GM12878 (cell line): ENCODE measurements at regions not wholly inside any gene's neighbourhood (a gene's known extent, or its start where the extent isn't known, plus 50 kb on each side); places are given as distances from the start of the nearest gene placed in this dataset.

Experiments
- ATAC-seq: fragments of 200-7000 bp; cut with Tn5 transposase; 3 replicates; pipeline ENCODE4 v1.9.1; 2020; ENCODE audit warnings: mild to moderate bottlenecking, moderate library complexity
- BruUV-seq: library from RNA; stranded (reverse); fragments of 400-500 nt; replicated peaks from 2 replicates; lab custom pipeline; 2021; lab: Mats Ljungman, UMichigan
- CTCF ChIA-PET: fragments of 300-600 bp; sonication (Branson Sonifier 250); formaldehyde crosslinking; extraction: SDS; loops from one replicate; lab custom pipeline; 2021; ENCODE audit warnings: inconsistent platforms; lab: Yijun Ruan, JAX
- POLR2A ChIA-PET: fragments of 350-600 bp; formaldehyde crosslinking; extraction: SDS; loops from one replicate; lab custom pipeline; 2021; ENCODE audit warnings: inconsistent platforms; lab: Charles Lee
- RAD21 ChIA-PET: fragments of 300-600 bp; sonication (Branson Sonifier 250); formaldehyde crosslinking; loops from one replicate; lab custom pipeline; 2023; ENCODE audit warnings: antibody characterized with exemption; ENCODE audit not compliant: unreplicated experiment; lab: Charles Lee
- SMC1A ChIA-PET: fragments of 300-600 bp; sonication (Branson Sonifier 250); formaldehyde crosslinking; loops from one replicate; lab custom pipeline; 2023; ENCODE audit not compliant: unreplicated experiment, uncharacterized antibody; lab: Charles Lee
- DNase-seq: peaks from one replicate; pipeline ENCODE4 v3.0.0-alpha.2; 2011; ENCODE audit warnings: low read depth, low spot score
- FAIRE-seq: peaks from 3 replicates; lab custom pipeline; 2011; peaks lifted over from hg19 to GRCh38; lab: Jason Lieb, UNC
- H2AFZ ChIP-seq: 2 replicates; pipeline ENCODE4 v1.6.0; 2011; ENCODE audit warnings: low read depth, low read length, control low read depth; ENCODE audit not compliant: control insufficient read depth
- H3K27ac ChIP-seq: 2 replicates; pipeline ENCODE4 v1.5.1; 2011; ENCODE audit warnings: control low read depth; ENCODE audit not compliant: control insufficient read depth, insufficient read depth
- H3K27me3 ChIP-seq, 2 experiments: replicated peaks in 1 of 2; 2 replicates each; pipeline versions ENCODE4 v1.6.0 to v1.6.1; 2011; ENCODE audit warnings: low read length in 1 of 2; ENCODE audit not compliant: control insufficient read depth in 2 of 2, insufficient read depth in 2 of 2
- H3K36me3 ChIP-seq, 2 experiments: 2 replicates each; pipeline ENCODE4 v1.5.1; 2011; ENCODE audit warnings: low read length in 1 of 2; ENCODE audit not compliant: control insufficient read depth in 2 of 2, insufficient read depth in 2 of 2
- H3K4me1 ChIP-seq: 2 replicates; pipeline ENCODE4 v1.6.1; 2011; ENCODE audit warnings: mild to moderate bottlenecking, low read length, moderate library complexity, mixed read lengths; ENCODE audit not compliant: control insufficient read depth, insufficient read depth
- H3K4me2 ChIP-seq: 2 replicates; pipeline ENCODE4 v1.6.0; 2011; ENCODE audit warnings: control low read depth; ENCODE audit not compliant: control insufficient read depth, insufficient read depth
- H3K4me3 ChIP-seq: fragments of 200-600 bp; sonication (generic); 2 replicates; pipeline ENCODE4 v1.5.1; 2016
- H3K79me2 ChIP-seq: 2 replicates; pipeline ENCODE4 v1.6.0; 2011; ENCODE audit warnings: low read length; ENCODE audit not compliant: control insufficient read depth, insufficient read depth
- H3K9ac ChIP-seq: 2 replicates; pipeline ENCODE4 v1.8.0; 2011; ENCODE audit warnings: low read length, control low read depth, mixed read lengths; ENCODE audit not compliant: control insufficient read depth, insufficient read depth
- H3K9me3 ChIP-seq: replicated peaks from 3 replicates; pipeline ENCODE4 v1.5.1; 2011; ENCODE audit warnings: mild to moderate bottlenecking, low read length; ENCODE audit not compliant: control insufficient read depth, insufficient read depth
- H4K20me1 ChIP-seq: 2 replicates; pipeline ENCODE4 v1.6.0; 2011; ENCODE audit not compliant: control insufficient read depth, insufficient read depth
- ASH2L ChIP-seq: fragments of 300-600, 200-600 bp; sonication (generic); IDR thresholded peaks from 2 replicates; pipeline ENCODE4 v1.6.1; 2017; ENCODE audit warnings: low read depth, mild to moderate bottlenecking, borderline replicate concordance
- BHLHE40 ChIP-seq, 2 experiments: fragments of 450-650 bp in 1 of 2; IDR thresholded peaks; 2 replicates each; pipeline ENCODE4 v1.6.1; 2011 to 2017; ENCODE audit warnings: low read depth in 2 of 2, borderline replicate concordance in 1 of 2, improper control_type of control experiment in 1 of 2, low read length in 1 of 2, mild to moderate bottlenecking in 1 of 2
- CHD4 ChIP-seq: fragments of 200-600 bp; sonication (generic); IDR thresholded peaks from 2 replicates; pipeline ENCODE4 v1.6.1; 2016; ENCODE audit warnings: mild to moderate bottlenecking
- E2F8 ChIP-seq: fragments of 450-650 bp; IDR thresholded peaks from 2 replicates; pipeline ENCODE4 v1.6.1; 2018; ENCODE audit warnings: mild to moderate bottlenecking, low read depth, moderate library complexity; ENCODE audit not compliant: partially characterized antibody
- ESRRA ChIP-seq: IDR thresholded peaks from 2 replicates; pipeline ENCODE4 v1.6.1; 2012; ENCODE audit warnings: mild to moderate bottlenecking, low read length, improper control_type of control experiment
- FOXM1 ChIP-seq: IDR thresholded peaks from 2 replicates; pipeline ENCODE4 v1.6.1; 2012; ENCODE audit warnings: low read depth, mild to moderate bottlenecking, inconsistent platforms, low read length, moderate library complexity
- HCFC1 ChIP-seq: fragments of 150-350 bp; IDR thresholded peaks from 2 replicates; pipeline ENCODE4 v1.6.1; 2014; ENCODE audit warnings: low read length
- IRF3 ChIP-seq: fragments of 450-650 bp; IDR thresholded peaks from 2 replicates; pipeline ENCODE4 v1.6.1; 2014; ENCODE audit warnings: mild to moderate bottlenecking
- JUND ChIP-seq: IDR thresholded peaks from 2 replicates; pipeline ENCODE4 v1.6.1; 2012; ENCODE audit warnings: low read depth, mild to moderate bottlenecking, low read length, improper control_type of control experiment, moderate library complexity
- NFXL1 ChIP-seq: fragments of 450-650 bp; IDR thresholded peaks from 2 replicates; pipeline ENCODE4 v1.6.1; 2017; ENCODE audit warnings: antibody characterized with exemption, mild to moderate bottlenecking, borderline replicate concordance
- NFYA ChIP-seq: IDR thresholded peaks from 2 replicates; pipeline ENCODE4 v1.6.1; 2011; ENCODE audit warnings: low read depth, mild to moderate bottlenecking, low read length, improper control_type of control experiment, borderline replicate concordance
- PAX8 ChIP-seq: fragments of 450-650 bp; IDR thresholded peaks from 2 replicates; pipeline ENCODE4 v1.6.1; 2017; ENCODE audit warnings: mild to moderate bottlenecking, moderate library complexity
- RBBP5 ChIP-seq: fragments of 200-600 bp; sonication (generic); conservative IDR thresholded peaks from 2 replicates; pipeline ENCODE4 v1.6.1; 2016
- TARDBP ChIP-seq: IDR thresholded peaks from 2 replicates; pipeline ENCODE4 v1.6.1; 2016; ENCODE audit warnings: borderline replicate concordance
- TCF12 ChIP-seq: IDR thresholded peaks from 2 replicates; pipeline ENCODE4 v1.6.1; 2011; ENCODE audit warnings: low read depth, mild to moderate bottlenecking, low read length
- USF1 ChIP-seq: IDR thresholded peaks from 2 replicates; pipeline ENCODE4 v1.6.1; 2011; ENCODE audit warnings: borderline replicate concordance, low read depth, mild to moderate bottlenecking, moderate library complexity, mixed read lengths, low read length; ENCODE audit not compliant: insufficient read depth; ENCODE audit errors: extremely low read length
- ZNF24 ChIP-seq: fragments of 450-650 bp; IDR thresholded peaks from 2 replicates; pipeline ENCODE4 v1.6.1; 2017; ENCODE audit warnings: antibody characterized with exemption, mild to moderate bottlenecking
- WGBS: methylation state at CpG from one replicate; pipeline ENCODE4 v1.1.6; 2016; ENCODE audit warnings: low lambda C conversion rate; ENCODE audit not compliant: insufficient replicate concordance, insufficient coverage; ENCODE audit errors: missing lambda C conversion rate; 5-methylcytosine and 5-hydroxymethylcytosine counted together
- in situ Hi-C: fragments of 300-500 bp; cut with MboI; formaldehyde crosslinking; loops from 9 replicates; pipeline ENCODE4 v1.14.3; 2018; ENCODE audit warnings: mixed read lengths
- intact Hi-C: fragments of 100-400 bp; cut with micrococcal nuclease; formaldehyde crosslinking; loops from one replicate; pipeline ENCODE4 v1.14.2; 2022; ENCODE audit not compliant: unreplicated experiment
- TF ChIP-seq, protein P1 (sequence below): fragments of 450-650 bp; IDR thresholded peaks from 2 replicates; pipeline ENCODE4 v1.6.1; 2017; ENCODE audit warnings: mild to moderate bottlenecking

DNA sequence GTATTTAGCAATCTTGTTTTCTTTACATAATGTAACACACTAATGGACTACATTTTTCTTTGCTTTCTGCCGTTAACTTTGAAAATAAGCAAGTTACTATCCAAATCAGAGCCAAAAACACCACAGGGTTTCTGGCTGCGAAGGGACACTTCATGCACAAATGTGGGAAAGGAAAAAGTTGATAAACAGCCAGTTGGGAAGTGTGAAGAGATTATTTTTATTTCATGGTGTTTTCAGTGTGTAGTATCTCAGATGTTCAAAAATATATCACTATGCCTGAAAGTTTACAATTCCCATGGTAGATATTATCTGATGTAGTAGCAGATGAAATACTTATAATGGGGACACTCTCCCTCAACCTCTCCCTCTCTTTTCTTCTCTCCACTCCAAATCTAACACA is 135.3 kb downstream of the CETN3 start:
- DNase-seq: no peak
- ChIA-PET POLR2A (no interaction called here), SMC1A (no interaction called here), RAD21 (no interaction called here), CTCF (no interaction called here)
- no peak overlapping the region for H2AFZ ChIP-seq
- in situ Hi-C loops (loop anchor here (10.0 kb wide), 1 partner anchor 111 kb away; no protein-coding TSS in a partner anchor), intact Hi-C loops (no loop called here)
- no peak overlapping the region for H3K4me3 ChIP-seq
- 50% methylated on average over 2 of the region's 2 CpGs for WGBS
- H3K36me3 ChIP-seq: no peaks in the 10 kb centered on the region
- no peak overlapping the region for H3K9ac ChIP-seq
- H3K27me3 ChIP-seq: no peaks in the 10 kb centered on the region
- no peak for FAIRE-seq
- BruUV-seq: no TSS peak
- no peaks in the 10 kb centered on the region for H4K20me1 ChIP-seq
- no peaks in the 10 kb centered on the region for H3K79me2 ChIP-seq
- no peaks in the 10 kb centered on the region for H3K9me3 ChIP-seq
- ATAC-seq: no peak
- H3K4me2 ChIP-seq: no peak overlapping the region
- no peak overlapping the region for H3K27ac ChIP-seq
- no peaks in the 10 kb centered on the region for H3K4me1 ChIP-seq
- TF ChIP-seq FOXM1 (no peak), IRF3 (no peak), TCF12 (no peak), CHD4 (no peak), PAX8 (no peak), ASH2L (no peak), TARDBP (no peak), JUND (no peak), E2F8 (no peak), ZNF24 (no peak), NFYA (no peak), NFXL1 (no peak), HCFC1 (no peak), ESRRA (no peak), BHLHE40 (IDR thresholded peaks at IDR 0.05; ENCODE audit: borderline replicate concordance in 1 of 2, low read depth in 2 of 2, low read length in 1 of 2) (no peak), USF1 (no peak), RBBP5 (no peak)
- TF ChIP-seq, protein P1, sequence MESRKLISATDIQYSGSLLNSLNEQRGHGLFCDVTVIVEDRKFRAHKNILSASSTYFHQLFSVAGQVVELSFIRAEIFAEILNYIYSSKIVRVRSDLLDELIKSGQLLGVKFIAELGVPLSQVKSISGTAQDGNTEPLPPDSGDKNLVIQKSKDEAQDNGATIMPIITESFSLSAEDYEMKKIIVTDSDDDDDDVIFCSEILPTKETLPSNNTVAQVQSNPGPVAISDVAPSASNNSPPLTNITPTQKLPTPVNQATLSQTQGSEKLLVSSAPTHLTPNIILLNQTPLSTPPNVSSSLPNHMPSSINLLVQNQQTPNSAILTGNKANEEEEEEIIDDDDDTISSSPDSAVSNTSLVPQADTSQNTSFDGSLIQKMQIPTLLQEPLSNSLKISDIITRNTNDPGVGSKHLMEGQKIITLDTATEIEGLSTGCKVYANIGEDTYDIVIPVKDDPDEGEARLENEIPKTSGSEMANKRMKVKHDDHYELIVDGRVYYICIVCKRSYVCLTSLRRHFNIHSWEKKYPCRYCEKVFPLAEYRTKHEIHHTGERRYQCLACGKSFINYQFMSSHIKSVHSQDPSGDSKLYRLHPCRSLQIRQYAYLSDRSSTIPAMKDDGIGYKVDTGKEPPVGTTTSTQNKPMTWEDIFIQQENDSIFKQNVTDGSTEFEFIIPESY: no peak
- TF ChIP-seq, all 136 proteins: peak for 0
